A673 (cell line): ENCODE measurements at regions not wholly inside any gene's neighbourhood (a gene's known extent, or its start where the extent isn't known, plus 50 kb on each side); places are given as distances from the start of the nearest gene placed in this dataset.

Source experiments
- BruUV-seq: library from RNA; stranded (reverse); fragments of 400-500 nt; replicated peaks from 2 replicates; lab custom pipeline; 2021; lab: Mats Ljungman, UMichigan
- CTCF ChIA-PET: fragments of 300-600 bp; sonication (Branson Sonifier 250); formaldehyde crosslinking; loops from one replicate; lab custom pipeline; 2022; ENCODE audit warnings: antibody characterized with exemption; lab: Charles Lee
- POLR2A ChIA-PET: fragments of 300-600 bp; sonication (Branson Sonifier 250); formaldehyde crosslinking; loops from one replicate; lab custom pipeline; 2022; ENCODE audit warnings: antibody characterized with exemption; ENCODE audit not compliant: low non-redundant PET; lab: Charles Lee
- DNase-seq: peaks from one replicate; pipeline ENCODE4 v3.0.0-alpha.2; 2015; ENCODE audit warnings: low spot score
- H3K27ac ChIP-seq: fragments of 200-600 bp; sonication (generic); 2 replicates; pipeline ENCODE4 v1.5.1; 2016; ENCODE audit warnings: mixed run types, low read depth, mild to moderate bottlenecking, mixed read lengths, antibody characterized with exemption, low read length; ENCODE audit not compliant: poor library complexity, severe bottlenecking
- H3K27me3 ChIP-seq: fragments of 200-600 bp; sonication (generic); replicated peaks from 2 replicates; pipeline ENCODE4 v1.6.1; 2017; ENCODE audit warnings: mixed run types, low read depth, mild to moderate bottlenecking, mixed read lengths, antibody characterized with exemption, low read length; ENCODE audit not compliant: insufficient read depth, poor library complexity
- H3K36me3 ChIP-seq: fragments of 200-600 bp; sonication (generic); 2 replicates; pipeline ENCODE4 v1.6.1; 2016; ENCODE audit warnings: mixed run types, mild to moderate bottlenecking, mixed read lengths, antibody characterized with exemption, low read length; ENCODE audit not compliant: insufficient read depth, poor library complexity, severe bottlenecking
- H3K4me1 ChIP-seq: fragments of 200-600 bp; sonication (generic); 2 replicates; pipeline ENCODE4 v1.6.1; 2017; ENCODE audit warnings: mixed run types, mild to moderate bottlenecking, mixed read lengths, antibody characterized with exemption, low read length; ENCODE audit not compliant: insufficient read depth, poor library complexity, severe bottlenecking
- H3K4me3 ChIP-seq: fragments of 200-600 bp; sonication (generic); 2 replicates; pipeline ENCODE4 v1.5.1; 2016; ENCODE audit warnings: low read depth, mixed run types, mild to moderate bottlenecking, mixed read lengths, low read length; ENCODE audit not compliant: poor library complexity, severe bottlenecking
- H3K9me3 ChIP-seq: fragments of 200-600 bp; sonication (generic); 2 replicates; pipeline ENCODE4 v1.6.1; 2016; ENCODE audit warnings: mixed run types, low read depth, mild to moderate bottlenecking, mixed read lengths, antibody characterized with exemption, low read length; ENCODE audit not compliant: poor library complexity, severe bottlenecking
- CTCF ChIP-seq: fragments of 300-800, 200-600 bp; sonication (generic); conservative IDR thresholded peaks from 2 replicates; pipeline ENCODE4 v1.5.1; 2017; ENCODE audit warnings: low read depth, mild to moderate bottlenecking, antibody characterized with exemption, low read length, moderate library complexity, mixed read lengths
- EZH2 ChIP-seq: fragments of 200-600 bp; sonication (generic); IDR thresholded peaks from 2 replicates; pipeline ENCODE4 v1.6.1; 2017; ENCODE audit warnings: borderline replicate concordance, low read depth, mild to moderate bottlenecking, mixed read lengths, antibody characterized with exemption, low read length; ENCODE audit not compliant: poor library complexity, severe bottlenecking
- intact Hi-C: fragments of 100-400 bp; cut with micrococcal nuclease; formaldehyde crosslinking; loops from one replicate; pipeline ENCODE4 v1.10.0; 2022; ENCODE audit not compliant: unreplicated experiment

GRCh38 chr1:38291336-38291735 is 244.7 kb upstream of the POU3F1 start:
- intact Hi-C loops, result loop anchor here (10.0 kb wide), 1 partner anchor 267 kb away; no protein-coding TSS in a partner anchor
- H3K4me1 ChIP-seq, result no peaks in the 10 kb centered on the region
- DNase-seq, result no peak
- no TSS peak for BruUV-seq
- ChIA-PET CTCF (no interaction called here), POLR2A (no interaction called here)
- H3K27ac ChIP-seq, result no peak overlapping the region
- no peaks in the 10 kb centered on the region for H3K9me3 ChIP-seq
- H3K36me3 ChIP-seq, result no peaks in the 10 kb centered on the region
- H3K27me3 ChIP-seq, result no peaks in the 10 kb centered on the region
- no peak overlapping the region for H3K4me3 ChIP-seq
- TF ChIP-seq CTCF (no peak), EZH2 (no peak)

- Histone ChIP-seq H3K4me1 (no peaks in the 10 kb centered on the region), H3K9me3 (no peaks in the 10 kb centered on the region), H3K27ac (no peak overlapping the region), H3K4me3 (no peak overlapping the region), H3K36me3 (no peaks in the 10 kb centered on the region), H3K27me3 (no peaks in the 10 kb centered on the region)
- TF ChIP-seq EZH2, result no peak
- TF ChIP-seq CTCF, result no peak
- BruUV-seq, result no TSS peak
- ChIA-PET CTCF (no interaction called here), POLR2A (no interaction called here)
- no peak for DNase-seq
- intact Hi-C loops, result no loop called here
Measured at GRCh38 chr1:38289034-38289433, 242.4 kb upstream of the POU3F1 start.

GRCh38 chr1:38287547-38287946 is 241.0 kb upstream of the POU3F1 start:
- H3K36me3 ChIP-seq, result no peaks in the 10 kb centered on the region
- H3K27me3 ChIP-seq, result no peaks in the 10 kb centered on the region
- intact Hi-C loops, result no loop called here
- CTCF ChIA-PET, result no interaction called here
- no peak overlapping the region for H3K4me3 ChIP-seq
- no TSS peak for BruUV-seq
- no peak for TF ChIP-seq EZH2
- TF ChIP-seq CTCF, result no peak
- no peaks in the 10 kb centered on the region for H3K4me1 ChIP-seq
- H3K27ac ChIP-seq, result no peak overlapping the region
- no peak for DNase-seq
- no peaks in the 10 kb centered on the region for H3K9me3 ChIP-seq
- POLR2A ChIA-PET, result no interaction called here
